WTC11 (cell line): ENCODE measurements at regions not wholly inside any gene's neighbourhood (a gene's known extent, or its start where the extent isn't known, plus 50 kb on each side); places are given as distances from the start of the nearest gene placed in this dataset.

ENCODE experiments used
- ATAC-seq: fragments of 200-7000 bp; cut with Tn5 transposase; 2 replicates; pipeline ENCODE4 v1.10.0; 2021; ENCODE audit warnings: mild to moderate bottlenecking, moderate library complexity
- CTCF ChIA-PET: fragments of 300-600 bp; sonication (Branson Sonifier 250); formaldehyde crosslinking; loops from one replicate; lab custom pipeline; 2021; ENCODE audit warnings: antibody characterized with exemption; lab: Charles Lee
- POLR2A ChIA-PET: fragments of 350-600 bp; sonication (Branson Sonifier 250); formaldehyde crosslinking; loops from one replicate; lab custom pipeline; 2021; ENCODE audit warnings: antibody characterized with exemption; lab: Charles Lee
- DNase-seq: peaks from one replicate; pipeline ENCODE4 v3.0.0; 2021; ENCODE audit warnings: low spot score
- H3K27ac Mint-ChIP-seq: 2 replicates; pipeline ENCODE4 v1.8.0; 2021; ENCODE audit warnings: mixed read lengths
- H3K27me3 Mint-ChIP-seq: 2 replicates; pipeline ENCODE4 v1.8.0; 2021; ENCODE audit warnings: low read depth, mild to moderate bottlenecking, moderate library complexity, mixed read lengths
- H3K36me3 Mint-ChIP-seq: 2 replicates; pipeline ENCODE4 v1.8.0; 2021; ENCODE audit warnings: mixed read lengths
- H3K4me1 Mint-ChIP-seq: 2 replicates; pipeline ENCODE4 v1.8.0; 2022; ENCODE audit warnings: mixed read lengths
- H3K4me3 Mint-ChIP-seq: 2 replicates; pipeline ENCODE4 v1.8.0; 2021; ENCODE audit warnings: mild to moderate bottlenecking, moderate library complexity, mixed read lengths
- H3K9me3 Mint-ChIP-seq: 2 replicates; pipeline ENCODE4 v1.8.0; 2021; ENCODE audit warnings: mixed read lengths
- CDX4 ChIP-seq: fragments of 250-450 bp; sonication (Bioruptor Pico); IDR thresholded peaks from 2 replicates; pipeline ENCODE4 v1.9.0; 2021; ENCODE audit warnings: moderate library complexity, mild to moderate bottlenecking, inconsistent platforms, borderline replicate concordance
- CREM ChIP-seq: sonication (generic); formaldehyde crosslinking; IDR thresholded peaks from 2 replicates; pipeline ENCODE4 v1.8.1; 2022; ENCODE audit warnings: mild to moderate bottlenecking, missing genetic modification reagents, moderate library complexity
- ELF4 ChIP-seq: sonication (generic); formaldehyde crosslinking; IDR thresholded peaks from 2 replicates; pipeline ENCODE4 v1.8.1; 2022; ENCODE audit warnings: low read depth, mild to moderate bottlenecking, moderate library complexity, missing genetic modification reagents
- ERG ChIP-seq: fragments of 250-450 bp; sonication (Bioruptor Pico); IDR thresholded peaks from 2 replicates; pipeline ENCODE4 v1.8.0; 2021; ENCODE audit warnings: mild to moderate bottlenecking
- RELA ChIP-seq: sonication (generic); formaldehyde crosslinking; IDR thresholded peaks from 2 replicates; pipeline ENCODE4 v1.8.1; 2022; ENCODE audit warnings: missing genetic modification reagents, mild to moderate bottlenecking, borderline replicate concordance
- TEAD1 ChIP-seq: sonication (generic); formaldehyde crosslinking; IDR thresholded peaks from 2 replicates; pipeline ENCODE4 v1.8.0; 2022; ENCODE audit warnings: mild to moderate bottlenecking, missing genetic modification reagents
- ZNF138 ChIP-seq: sonication (generic); formaldehyde crosslinking; conservative IDR thresholded peaks from 2 replicates; pipeline ENCODE4 v1.8.1; 2022; ENCODE audit warnings: mild to moderate bottlenecking, moderate library complexity, missing genetic modification reagents
- ZNF219 ChIP-seq: sonication (generic); formaldehyde crosslinking; IDR thresholded peaks from 2 replicates; pipeline ENCODE4 v1.8.0; 2023; ENCODE audit warnings: missing genetic modification reagents, mild to moderate bottlenecking, borderline replicate concordance
- TF ChIP-seq, protein P1 (sequence below): sonication (generic); formaldehyde crosslinking; IDR thresholded peaks from 2 replicates; pipeline ENCODE4 v1.8.0; 2022; ENCODE audit warnings: missing genetic modification reagents
- TF ChIP-seq, protein P2 (sequence below): fragments of 250-450 bp; sonication (Bioruptor Pico); IDR thresholded peaks from 2 replicates; pipeline ENCODE4 v1.9.0; 2021; ENCODE audit warnings: mild to moderate bottlenecking, borderline replicate concordance
- TF ChIP-seq, protein P3 (sequence below): sonication (generic); formaldehyde crosslinking; conservative IDR thresholded peaks from 2 replicates; pipeline ENCODE4 v1.8.1; 2023; ENCODE audit warnings: mild to moderate bottlenecking, low read depth, missing genetic modification reagents, moderate library complexity
- TF ChIP-seq, protein P4 (sequence below): sonication (generic); formaldehyde crosslinking; IDR thresholded peaks from 2 replicates; pipeline ENCODE4 v1.8.0; 2023; ENCODE audit warnings: missing genetic modification reagents, mild to moderate bottlenecking, borderline replicate concordance

DNA sequence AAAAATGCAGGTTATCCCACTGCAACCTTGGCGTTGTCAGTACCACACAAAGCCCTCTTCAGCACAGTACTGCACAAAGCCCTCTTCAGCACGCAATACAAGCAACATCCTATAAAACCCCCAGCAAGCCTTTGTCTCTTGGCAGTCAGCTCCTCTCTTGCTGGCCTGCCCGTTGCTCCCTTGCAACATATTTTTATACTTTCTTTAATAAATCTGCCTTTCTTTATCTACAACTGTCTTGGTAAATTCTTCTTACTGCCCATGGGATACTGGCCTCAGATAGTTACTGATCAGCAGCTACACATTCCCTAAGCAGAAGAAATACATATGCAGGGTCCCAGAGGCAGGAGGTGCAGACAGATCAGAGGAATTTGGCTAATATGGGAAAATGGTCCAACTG is 70.5 kb upstream of the MAP3K4 start (continued):
- TF ChIP-seq CDX4 (CRISPR knock-in tag), result no peak
- TF ChIP-seq, protein P1, sequence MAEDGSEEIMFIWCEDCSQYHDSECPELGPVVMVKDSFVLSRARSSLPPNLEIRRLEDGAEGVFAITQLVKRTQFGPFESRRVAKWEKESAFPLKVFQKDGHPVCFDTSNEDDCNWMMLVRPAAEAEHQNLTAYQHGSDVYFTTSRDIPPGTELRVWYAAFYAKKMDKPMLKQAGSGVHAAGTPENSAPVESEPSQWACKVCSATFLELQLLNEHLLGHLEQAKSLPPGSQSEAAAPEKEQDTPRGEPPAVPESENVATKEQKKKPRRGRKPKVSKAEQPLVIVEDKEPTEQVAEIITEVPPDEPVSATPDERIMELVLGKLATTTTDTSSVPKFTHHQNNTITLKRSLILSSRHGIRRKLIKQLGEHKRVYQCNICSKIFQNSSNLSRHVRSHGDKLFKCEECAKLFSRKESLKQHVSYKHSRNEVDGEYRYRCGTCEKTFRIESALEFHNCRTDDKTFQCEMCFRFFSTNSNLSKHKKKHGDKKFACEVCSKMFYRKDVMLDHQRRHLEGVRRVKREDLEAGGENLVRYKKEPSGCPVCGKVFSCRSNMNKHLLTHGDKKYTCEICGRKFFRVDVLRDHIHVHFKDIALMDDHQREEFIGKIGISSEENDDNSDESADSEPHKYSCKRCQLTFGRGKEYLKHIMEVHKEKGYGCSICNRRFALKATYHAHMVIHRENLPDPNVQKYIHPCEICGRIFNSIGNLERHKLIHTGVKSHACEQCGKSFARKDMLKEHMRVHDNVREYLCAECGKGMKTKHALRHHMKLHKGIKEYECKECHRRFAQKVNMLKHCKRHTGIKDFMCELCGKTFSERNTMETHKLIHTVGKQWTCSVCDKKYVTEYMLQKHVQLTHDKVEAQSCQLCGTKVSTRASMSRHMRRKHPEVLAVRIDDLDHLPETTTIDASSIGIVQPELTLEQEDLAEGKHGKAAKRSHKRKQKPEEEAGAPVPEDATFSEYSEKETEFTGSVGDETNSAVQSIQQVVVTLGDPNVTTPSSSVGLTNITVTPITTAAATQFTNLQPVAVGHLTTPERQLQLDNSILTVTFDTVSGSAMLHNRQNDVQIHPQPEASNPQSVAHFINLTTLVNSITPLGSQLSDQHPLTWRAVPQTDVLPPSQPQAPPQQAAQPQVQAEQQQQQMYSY, result no peak
- TF ChIP-seq, protein P2, sequence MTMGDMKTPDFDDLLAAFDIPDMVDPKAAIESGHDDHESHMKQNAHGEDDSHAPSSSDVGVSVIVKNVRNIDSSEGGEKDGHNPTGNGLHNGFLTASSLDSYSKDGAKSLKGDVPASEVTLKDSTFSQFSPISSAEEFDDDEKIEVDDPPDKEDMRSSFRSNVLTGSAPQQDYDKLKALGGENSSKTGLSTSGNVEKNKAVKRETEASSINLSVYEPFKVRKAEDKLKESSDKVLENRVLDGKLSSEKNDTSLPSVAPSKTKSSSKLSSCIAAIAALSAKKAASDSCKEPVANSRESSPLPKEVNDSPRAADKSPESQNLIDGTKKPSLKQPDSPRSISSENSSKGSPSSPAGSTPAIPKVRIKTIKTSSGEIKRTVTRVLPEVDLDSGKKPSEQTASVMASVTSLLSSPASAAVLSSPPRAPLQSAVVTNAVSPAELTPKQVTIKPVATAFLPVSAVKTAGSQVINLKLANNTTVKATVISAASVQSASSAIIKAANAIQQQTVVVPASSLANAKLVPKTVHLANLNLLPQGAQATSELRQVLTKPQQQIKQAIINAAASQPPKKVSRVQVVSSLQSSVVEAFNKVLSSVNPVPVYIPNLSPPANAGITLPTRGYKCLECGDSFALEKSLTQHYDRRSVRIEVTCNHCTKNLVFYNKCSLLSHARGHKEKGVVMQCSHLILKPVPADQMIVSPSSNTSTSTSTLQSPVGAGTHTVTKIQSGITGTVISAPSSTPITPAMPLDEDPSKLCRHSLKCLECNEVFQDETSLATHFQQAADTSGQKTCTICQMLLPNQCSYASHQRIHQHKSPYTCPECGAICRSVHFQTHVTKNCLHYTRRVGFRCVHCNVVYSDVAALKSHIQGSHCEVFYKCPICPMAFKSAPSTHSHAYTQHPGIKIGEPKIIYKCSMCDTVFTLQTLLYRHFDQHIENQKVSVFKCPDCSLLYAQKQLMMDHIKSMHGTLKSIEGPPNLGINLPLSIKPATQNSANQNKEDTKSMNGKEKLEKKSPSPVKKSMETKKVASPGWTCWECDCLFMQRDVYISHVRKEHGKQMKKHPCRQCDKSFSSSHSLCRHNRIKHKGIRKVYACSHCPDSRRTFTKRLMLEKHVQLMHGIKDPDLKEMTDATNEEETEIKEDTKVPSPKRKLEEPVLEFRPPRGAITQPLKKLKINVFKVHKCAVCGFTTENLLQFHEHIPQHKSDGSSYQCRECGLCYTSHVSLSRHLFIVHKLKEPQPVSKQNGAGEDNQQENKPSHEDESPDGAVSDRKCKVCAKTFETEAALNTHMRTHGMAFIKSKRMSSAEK (CRISPR knock-in tag), result no peak

GRCh38 chr6:160926281-160927276 is 65.0 kb upstream of the MAP3K4 start:
- peaks cover 13% of the 10 kb centered on the region for H3K4me1 Mint-ChIP-seq
- peaks cover 6% of the 10 kb centered on the region for H3K27me3 Mint-ChIP-seq
- peaks cover 1% of the 10 kb centered on the region for H3K36me3 Mint-ChIP-seq
- DNase-seq (no peak), ATAC-seq (no peak)
- TF ChIP-seq ZNF219 (CRISPR knock-in tag) (no peak), ZNF138 (no peak), ERG (CRISPR knock-in tag) (no peak), TEAD1 (no peak)
- ChIA-PET POLR2A (no interaction called here), CTCF (no interaction called here)
- no peak overlapping the region for H3K27ac Mint-ChIP-seq
- no peak overlapping the region for H3K4me3 Mint-ChIP-seq
- peaks cover 38% of the 10 kb centered on the region for H3K9me3 Mint-ChIP-seq

DNA sequence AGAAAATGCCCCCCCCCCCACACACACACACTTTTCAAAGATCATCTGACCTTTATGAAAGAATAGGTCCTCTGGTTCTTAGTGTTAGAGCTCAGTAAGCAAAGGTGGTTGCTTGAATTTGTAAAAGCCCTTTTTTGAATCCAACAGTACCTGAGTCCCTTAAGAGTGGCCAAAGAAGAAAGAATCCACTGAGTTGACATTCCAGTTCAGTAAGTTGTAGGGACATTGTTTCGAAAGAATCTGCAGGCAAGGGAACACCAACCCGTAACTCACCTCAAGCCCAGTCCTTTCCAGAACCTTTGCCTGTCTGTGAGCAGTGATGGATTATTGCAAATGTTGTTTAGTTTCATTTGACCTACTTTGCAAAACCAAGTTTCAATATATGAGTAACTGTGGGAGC is 64.2 kb upstream of the MAP3K4 start:
- H3K36me3 Mint-ChIP-seq, result no peaks in the 10 kb centered on the region
- H3K9me3 Mint-ChIP-seq, result peaks cover 30% of the 10 kb centered on the region
- no peak overlapping the region for H3K4me3 Mint-ChIP-seq
- no peak overlapping the region for H3K27ac Mint-ChIP-seq
- ChIA-PET CTCF (interaction anchor here (0.9 kb wide), 1 partner anchor 195 kb away, joined by 3 read pairs; no protein-coding TSS in a partner anchor), POLR2A (no interaction called here)
- peaks cover 11% of the 10 kb centered on the region for H3K27me3 Mint-ChIP-seq
- ATAC-seq (no peak), DNase-seq (no peak)
- peaks cover 16% of the 10 kb centered on the region for H3K4me1 Mint-ChIP-seq
- TF ChIP-seq ELF4 (CRISPR knock-in tag) (no peak), ZNF138 (no peak), RELA (no peak), CREM (no peak)
- TF ChIP-seq, protein P3, sequence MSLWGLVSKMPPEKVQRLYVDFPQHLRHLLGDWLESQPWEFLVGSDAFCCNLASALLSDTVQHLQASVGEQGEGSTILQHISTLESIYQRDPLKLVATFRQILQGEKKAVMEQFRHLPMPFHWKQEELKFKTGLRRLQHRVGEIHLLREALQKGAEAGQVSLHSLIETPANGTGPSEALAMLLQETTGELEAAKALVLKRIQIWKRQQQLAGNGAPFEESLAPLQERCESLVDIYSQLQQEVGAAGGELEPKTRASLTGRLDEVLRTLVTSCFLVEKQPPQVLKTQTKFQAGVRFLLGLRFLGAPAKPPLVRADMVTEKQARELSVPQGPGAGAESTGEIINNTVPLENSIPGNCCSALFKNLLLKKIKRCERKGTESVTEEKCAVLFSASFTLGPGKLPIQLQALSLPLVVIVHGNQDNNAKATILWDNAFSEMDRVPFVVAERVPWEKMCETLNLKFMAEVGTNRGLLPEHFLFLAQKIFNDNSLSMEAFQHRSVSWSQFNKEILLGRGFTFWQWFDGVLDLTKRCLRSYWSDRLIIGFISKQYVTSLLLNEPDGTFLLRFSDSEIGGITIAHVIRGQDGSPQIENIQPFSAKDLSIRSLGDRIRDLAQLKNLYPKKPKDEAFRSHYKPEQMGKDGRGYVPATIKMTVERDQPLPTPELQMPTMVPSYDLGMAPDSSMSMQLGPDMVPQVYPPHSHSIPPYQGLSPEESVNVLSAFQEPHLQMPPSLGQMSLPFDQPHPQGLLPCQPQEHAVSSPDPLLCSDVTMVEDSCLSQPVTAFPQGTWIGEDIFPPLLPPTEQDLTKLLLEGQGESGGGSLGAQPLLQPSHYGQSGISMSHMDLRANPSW (CRISPR knock-in tag), result no peak
- TF ChIP-seq, protein P4, sequence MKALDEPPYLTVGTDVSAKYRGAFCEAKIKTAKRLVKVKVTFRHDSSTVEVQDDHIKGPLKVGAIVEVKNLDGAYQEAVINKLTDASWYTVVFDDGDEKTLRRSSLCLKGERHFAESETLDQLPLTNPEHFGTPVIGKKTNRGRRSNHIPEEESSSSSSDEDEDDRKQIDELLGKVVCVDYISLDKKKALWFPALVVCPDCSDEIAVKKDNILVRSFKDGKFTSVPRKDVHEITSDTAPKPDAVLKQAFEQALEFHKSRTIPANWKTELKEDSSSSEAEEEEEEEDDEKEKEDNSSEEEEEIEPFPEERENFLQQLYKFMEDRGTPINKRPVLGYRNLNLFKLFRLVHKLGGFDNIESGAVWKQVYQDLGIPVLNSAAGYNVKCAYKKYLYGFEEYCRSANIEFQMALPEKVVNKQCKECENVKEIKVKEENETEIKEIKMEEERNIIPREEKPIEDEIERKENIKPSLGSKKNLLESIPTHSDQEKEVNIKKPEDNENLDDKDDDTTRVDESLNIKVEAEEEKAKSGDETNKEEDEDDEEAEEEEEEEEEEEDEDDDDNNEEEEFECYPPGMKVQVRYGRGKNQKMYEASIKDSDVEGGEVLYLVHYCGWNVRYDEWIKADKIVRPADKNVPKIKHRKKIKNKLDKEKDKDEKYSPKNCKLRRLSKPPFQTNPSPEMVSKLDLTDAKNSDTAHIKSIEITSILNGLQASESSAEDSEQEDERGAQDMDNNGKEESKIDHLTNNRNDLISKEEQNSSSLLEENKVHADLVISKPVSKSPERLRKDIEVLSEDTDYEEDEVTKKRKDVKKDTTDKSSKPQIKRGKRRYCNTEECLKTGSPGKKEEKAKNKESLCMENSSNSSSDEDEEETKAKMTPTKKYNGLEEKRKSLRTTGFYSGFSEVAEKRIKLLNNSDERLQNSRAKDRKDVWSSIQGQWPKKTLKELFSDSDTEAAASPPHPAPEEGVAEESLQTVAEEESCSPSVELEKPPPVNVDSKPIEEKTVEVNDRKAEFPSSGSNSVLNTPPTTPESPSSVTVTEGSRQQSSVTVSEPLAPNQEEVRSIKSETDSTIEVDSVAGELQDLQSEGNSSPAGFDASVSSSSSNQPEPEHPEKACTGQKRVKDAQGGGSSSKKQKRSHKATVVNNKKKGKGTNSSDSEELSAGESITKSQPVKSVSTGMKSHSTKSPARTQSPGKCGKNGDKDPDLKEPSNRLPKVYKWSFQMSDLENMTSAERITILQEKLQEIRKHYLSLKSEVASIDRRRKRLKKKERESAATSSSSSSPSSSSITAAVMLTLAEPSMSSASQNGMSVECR (CRISPR knock-in tag), result no peak
